GM18498 (cell line): ENCODE measurements at regions not wholly inside any gene's neighbourhood (a gene's known extent, or its start where the extent isn't known, plus 50 kb on each side); places are given as distances from the start of the nearest gene placed in this dataset.

Experiments used
- ATAC-seq: cut with Tn5 transposase; IDR thresholded peaks from one replicate; pipeline ENCODE4 v1.9.1; 2021; ENCODE audit warnings: mild to moderate bottlenecking, moderate library complexity; ENCODE audit not compliant: unreplicated experiment

GRCh38 chr21:14870853-14871149, 194.0 kb downstream of the NRIP1 start:
- ATAC-seq = peak; percentile 20

DNA sequence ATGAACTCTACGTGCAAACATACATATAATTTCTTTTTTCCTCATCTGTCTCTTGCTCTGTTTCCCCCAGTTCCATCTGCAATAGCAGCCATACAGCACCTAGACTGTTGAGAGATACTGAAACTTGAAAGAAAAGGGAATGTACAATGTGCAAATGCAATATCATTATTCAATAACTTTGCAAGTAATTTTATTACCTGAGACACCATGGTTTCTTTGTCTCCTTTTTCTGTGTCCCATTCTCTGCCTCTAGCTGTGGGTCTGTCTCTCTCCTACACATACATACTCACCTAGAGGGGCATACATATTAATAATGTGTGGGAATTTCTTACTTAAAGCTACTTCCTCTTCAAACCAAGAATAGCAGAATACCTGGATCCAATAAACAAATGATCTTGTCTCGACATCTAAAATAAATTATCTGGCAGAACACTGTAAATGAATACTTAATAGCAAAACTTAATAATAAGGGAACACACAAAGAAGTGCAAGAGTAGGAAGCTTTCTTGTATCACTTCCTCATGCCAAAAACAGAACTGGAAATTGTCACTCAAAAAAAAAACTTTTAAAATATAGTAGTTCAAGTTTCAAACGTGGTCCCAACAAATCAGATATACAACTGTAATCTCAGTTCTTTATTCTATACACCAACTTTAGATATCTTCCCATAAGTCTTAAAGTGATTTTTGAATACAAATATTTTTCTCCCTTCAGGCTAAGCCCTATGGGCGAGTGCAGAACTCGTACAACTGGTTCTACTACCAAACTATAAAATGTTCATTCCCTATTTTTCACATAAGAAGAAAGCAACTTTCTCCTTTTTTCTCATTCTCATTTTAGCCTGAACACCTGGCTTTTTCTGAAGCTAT, 194.6 kb downstream of the NRIP1 start:
- peak; percentile 55 for ATAC-seq

- ATAC-seq = no peak
These were observed 197.7 kb downstream of the NRIP1 start for GRCh38 chr21:14866859-14867765.

DNA sequence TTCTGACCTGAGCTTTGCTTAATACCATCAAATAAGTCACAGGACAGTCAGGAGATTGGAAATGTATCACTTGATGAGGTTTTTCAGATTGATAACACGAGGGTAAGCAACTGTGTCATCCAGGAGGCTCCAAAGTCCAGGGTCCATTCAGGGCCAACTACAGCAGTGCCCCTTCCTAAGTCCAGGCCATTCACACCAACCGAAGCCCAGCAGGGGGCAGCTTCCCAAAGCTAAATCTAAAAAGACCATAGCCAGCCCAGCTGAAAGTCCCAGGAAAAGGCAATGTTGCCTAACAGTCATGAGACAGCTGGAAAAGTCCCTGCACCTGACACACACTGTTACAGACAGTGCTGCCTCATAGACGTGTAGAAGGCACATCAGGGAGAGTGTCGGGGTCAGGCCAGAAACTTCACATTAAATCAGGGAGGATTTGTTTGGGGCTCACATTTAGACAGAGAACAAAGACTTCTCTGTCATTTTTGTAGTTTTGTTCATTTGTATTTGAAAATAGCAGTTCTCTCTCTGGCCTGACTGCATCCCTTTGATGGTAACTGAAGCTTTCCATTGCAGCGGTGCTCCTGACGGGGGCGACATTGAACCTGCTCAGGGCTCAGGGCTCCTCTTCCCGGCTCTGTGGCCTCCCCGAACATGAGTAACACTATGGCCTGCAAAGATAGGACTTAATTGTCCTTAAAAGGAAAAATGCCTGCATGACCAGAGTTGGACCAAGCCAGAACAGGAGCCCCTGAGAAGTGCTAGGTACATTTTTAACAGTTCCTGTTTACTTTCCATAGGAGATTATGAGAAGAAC, 200.4 kb downstream of the NRIP1 start:
- ATAC-seq = peak; percentile 77

DNA sequence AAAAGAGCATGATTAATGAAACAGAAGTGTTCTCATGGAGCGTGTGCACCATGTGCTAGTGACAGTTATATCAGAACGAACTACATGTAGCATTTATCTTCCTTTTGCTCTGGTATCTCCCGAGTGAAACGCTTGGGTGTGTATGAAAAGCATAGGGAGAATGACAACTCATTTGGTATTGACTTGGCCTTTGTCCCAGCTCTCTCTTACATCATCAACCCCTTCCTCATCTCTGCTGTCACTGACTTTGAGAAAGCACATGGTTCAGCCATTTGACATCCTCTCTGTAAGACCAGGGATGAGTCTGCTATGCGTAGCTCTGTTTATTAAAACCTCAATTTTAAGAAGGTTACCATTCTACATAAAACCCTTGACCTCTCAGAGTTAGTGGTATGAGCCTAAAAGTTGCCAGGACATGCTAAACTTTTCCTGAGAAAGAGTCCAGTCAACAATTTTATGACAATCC, 201.0 kb downstream of the NRIP1 start:
- no peak for ATAC-seq

DNA sequence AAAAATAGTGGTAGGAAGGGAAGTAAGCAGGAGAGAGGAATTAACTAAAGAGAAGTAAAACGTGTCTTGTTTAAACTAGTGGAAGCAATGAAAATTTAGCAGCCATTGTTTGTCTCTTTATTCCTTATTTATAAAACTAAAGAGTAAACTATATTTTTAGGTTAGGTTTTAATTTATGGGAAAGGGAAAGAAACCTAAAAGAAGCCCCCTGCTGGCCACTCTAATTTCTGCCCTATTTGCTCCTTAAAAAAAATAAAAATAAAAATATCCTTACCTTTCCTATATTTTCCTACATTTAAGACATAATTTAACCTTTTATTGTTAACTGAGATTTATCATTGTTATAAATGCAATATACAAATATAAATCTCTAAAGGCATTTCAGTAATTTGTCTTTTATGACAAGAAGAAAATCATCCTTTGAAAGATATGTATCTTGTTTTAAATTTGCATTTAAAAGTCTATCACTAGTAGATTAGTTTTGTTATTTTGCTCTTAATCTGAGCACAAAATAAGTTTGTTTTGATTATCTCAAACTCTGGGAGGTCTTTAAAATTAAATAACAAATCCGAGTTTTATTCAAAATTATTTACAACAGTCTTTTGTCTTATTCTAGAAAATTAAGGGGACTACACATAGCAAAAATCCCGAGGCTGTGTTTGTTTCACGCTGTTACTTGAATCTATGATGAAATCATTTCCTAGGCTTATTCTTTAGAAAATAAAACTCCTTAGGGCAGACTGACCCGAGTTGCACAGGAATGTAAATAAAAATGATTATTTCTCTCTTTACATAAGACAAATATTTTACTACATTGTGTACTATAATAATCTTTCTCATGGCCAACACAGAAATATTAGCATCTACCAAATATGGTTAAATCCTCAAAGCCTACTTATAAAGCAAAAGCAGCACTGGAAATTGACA, 201.7 kb downstream of the NRIP1 start:
- no peak for ATAC-seq

DNA sequence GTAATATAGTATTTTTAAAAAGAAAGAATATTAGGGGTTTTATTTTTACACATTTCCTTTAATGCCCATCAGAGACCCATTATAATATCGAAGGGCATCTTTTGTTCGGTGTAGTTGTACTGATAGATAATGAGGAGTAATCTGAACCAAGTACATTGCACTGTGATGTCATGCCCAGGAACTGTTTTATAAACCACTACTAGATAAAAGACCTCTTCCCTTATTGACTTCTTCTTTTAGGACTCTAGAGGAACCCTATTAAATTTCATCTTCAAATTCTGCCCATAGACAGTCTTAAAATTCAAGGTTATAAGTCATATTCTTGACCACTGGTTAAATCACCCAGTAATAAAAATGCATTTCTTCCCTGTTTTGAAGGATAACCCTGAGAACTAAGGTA, 206.5 kb downstream of the NRIP1 start:
- ATAC-seq = no peak

DNA sequence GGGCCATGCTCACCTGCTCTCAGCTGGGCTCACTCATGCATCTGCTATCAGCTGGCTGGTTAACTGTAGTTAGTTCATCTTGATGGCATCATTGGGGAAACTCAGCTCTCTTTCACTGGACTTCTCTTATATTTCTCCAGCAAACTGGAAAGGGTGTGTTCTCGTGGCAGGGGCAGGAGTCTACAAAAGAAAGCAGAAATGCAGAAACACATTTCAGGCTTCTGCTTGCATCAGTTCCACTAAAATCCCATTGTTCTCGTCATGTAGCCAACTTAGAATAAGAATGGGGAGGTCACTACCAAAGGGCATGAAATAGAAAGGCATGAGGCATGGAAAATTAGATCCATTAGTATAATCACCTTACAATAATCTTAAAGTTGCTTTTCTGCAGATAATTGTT, 207.3 kb downstream of the NRIP1 start:
- ATAC-seq = no peak

- ATAC-seq = no peak
These were observed 214.4 kb downstream of the NRIP1 start for GRCh38 chr21:14850394-14850793.

GRCh38 chr21:14846621-14847020, 218.2 kb downstream of the NRIP1 start:
- ATAC-seq = no peak

- no peak for ATAC-seq
These were observed 220.8 kb downstream of the NRIP1 start for GRCh38 chr21:14844001-14844400.

GRCh38 chr21:14842601-14843000, 222.2 kb downstream of the NRIP1 start:
- no peak for ATAC-seq

- ATAC-seq = no peak
These were observed 223.0 kb downstream of the NRIP1 start for GRCh38 chr21:14841511-14842472.

- no peak for ATAC-seq
These were observed 226.4 kb downstream of the NRIP1 start for GRCh38 chr21:14838400-14838799.

- ATAC-seq = no peak
These were observed 227.8 kb downstream of the NRIP1 start for GRCh38 chr21:14836950-14837349.

GRCh38 chr21:14833666-14834351, 231.0 kb downstream of the NRIP1 start:
- ATAC-seq = no peak

GRCh38 chr21:14833241-14833640, 231.6 kb downstream of the NRIP1 start:
- ATAC-seq = no peak

GRCh38 chr21:14830307-14830706, 234.5 kb downstream of the NRIP1 start:
- no peak for ATAC-seq
